GM19239 (cell line): ENCODE measurements at regions not wholly inside any gene's neighbourhood (a gene's known extent, or its start where the extent isn't known, plus 50 kb on each side); places are given as distances from the start of the nearest gene placed in this dataset.
"Not testable (repeated sequence)": the region's sequence is repeated elsewhere in the genome, so short reads cannot be mapped to it uniquely, and the experiment has no call there.

Experiments used
- DNase-seq: peaks from one replicate; pipeline ENCODE4 v3.0.0; 2011; ENCODE audit warnings: low spot score; ENCODE audit not compliant: insufficient read length
- FAIRE-seq: peaks from 2 replicates; lab custom pipeline; 2011; peaks lifted over from hg19 to GRCh38; lab: Jason Lieb, UNC

DNA sequence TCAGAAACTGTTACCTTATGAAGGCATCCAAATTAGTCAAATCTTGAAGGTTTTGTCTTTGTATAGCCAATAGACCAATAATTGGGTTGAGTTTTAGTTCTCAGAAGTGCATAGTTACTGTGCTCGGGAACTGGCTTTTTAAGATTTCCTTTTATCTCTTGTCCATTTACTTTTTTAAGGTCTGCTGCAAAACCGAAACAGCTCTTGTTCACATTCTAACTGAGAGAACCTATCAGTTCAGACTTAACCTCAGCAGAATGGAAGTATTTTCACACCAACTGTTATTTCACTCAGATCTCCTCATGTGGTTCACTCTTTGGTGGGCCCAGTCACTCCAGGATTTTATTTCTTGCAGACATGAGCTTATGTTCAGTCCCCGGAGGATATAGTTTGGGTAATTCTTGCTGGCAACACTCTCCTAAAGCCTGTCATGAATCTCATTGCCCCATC lies 55.5 kb downstream of the TPBG start:
- no peak for DNase-seq
- no peak for FAIRE-seq

DNA sequence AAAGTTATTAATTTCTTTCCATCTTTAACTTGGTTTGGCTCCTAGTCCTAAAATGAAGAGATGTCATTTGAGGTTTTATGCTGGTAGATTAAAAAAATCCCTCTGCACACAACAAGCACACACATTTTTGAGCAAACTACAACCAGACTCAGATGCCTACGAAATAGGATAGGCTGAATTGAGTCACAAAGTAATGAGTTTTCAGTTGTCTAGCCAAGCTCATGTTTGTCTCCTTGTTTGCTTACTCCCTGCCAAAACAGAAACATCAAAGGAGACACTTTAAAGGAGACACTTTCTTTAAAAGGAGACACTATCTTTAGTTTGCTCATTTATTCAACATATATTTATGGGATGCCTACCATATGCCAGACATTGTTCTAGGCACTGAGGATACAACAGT lies 56.2 kb downstream of the TPBG start:
- no peak for FAIRE-seq
- DNase-seq: no peak

DNA sequence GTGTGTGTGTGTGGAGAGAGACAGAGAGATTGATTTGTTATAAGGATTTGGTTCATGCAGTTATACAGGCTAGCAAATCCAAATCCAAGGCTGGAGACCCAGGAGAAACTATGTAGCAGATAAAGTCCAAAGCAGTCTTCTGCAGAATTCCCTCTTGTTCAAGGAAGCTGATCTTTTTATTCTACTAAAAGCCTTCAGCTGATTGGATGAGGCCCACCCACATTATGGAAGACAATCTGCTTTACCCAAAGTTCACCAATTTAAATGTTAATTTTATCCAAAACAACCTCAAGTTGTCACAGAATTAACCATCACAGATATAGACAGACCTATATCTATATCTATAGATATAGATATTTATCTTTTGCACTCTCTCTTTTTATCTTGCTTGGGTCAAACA lies 67.0 kb downstream of the TPBG start:
- DNase-seq: no peak
- FAIRE-seq: no peak

DNA sequence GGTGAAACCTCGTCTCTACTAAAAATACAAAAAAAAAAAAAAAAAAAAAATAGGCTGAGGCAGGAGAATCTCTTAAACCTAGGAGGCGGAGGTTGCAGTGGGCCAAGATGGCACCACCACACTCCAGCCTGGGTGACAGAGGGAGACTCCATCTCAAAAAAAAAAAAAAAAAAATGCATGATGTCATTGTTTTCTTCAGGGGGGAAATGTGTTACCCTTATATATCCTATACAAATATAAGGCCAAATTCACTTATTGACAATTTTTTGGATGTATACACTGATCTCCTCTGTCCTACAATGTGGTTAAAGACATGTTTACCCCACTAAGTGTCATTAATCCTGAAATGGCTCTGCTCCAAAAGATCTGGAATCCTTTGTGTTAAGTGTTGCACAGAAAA lies 73.1 kb downstream of the TPBG start:
- no peak for FAIRE-seq
- DNase-seq: no peak

DNA sequence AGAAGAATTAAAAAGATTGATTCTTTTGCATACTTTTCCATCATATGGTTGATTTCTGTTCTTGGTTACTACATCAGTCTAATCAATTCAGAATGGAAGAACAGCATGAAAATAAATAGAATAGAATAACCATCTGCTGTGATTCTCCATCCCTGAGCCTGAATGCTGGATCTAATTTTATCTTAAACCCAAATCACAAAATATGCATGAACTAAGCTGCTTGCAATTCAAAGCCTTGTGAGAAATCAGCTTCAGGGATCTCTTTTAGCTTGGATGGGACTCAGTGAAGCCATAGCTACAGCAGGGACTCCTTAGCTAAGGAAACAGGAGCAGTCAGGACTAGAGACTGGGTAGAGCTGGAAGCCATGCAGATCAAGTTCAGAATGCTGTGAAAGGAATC lies 74.1 kb downstream of the TPBG start:
- DNase-seq (no peak), FAIRE-seq (no peak)

DNA sequence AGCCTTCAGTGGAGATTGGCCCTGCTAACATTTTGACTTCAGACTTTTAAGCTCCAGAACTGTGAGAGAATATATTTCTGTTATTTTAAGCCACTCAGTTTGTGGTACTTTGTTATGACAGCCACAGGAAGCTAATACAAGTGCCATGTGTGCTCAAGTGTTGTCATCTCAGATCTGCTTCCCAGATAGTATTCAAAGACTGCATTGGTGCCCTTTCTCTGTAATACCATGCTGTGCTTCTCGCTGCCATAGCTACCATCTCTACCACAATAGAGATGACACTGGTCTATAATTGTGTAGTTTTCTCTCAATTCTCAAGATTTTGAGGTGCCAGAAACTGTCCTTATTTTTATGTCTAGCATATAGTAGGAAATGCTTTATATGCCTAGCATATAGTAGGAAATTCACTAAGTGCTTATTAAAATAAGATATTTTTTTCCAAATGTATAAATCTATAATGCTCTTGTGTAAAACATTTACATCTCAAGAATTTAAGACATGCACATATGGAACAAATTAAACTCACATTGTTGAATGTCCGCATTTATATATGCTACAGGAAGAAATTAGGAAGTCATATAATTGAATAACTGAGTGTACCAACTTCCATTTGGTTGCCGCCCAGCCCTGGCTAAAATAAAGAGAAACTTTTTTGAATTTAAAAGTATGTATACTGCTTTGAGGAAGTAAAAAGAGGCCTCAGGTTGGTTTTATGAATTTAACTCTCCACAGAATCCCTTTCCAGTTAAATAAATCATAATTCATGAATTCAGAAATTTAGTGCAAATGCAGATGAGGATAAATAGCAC lies 77.6 kb downstream of the TPBG start:
- DNase-seq (no peak), FAIRE-seq (no peak)

DNA sequence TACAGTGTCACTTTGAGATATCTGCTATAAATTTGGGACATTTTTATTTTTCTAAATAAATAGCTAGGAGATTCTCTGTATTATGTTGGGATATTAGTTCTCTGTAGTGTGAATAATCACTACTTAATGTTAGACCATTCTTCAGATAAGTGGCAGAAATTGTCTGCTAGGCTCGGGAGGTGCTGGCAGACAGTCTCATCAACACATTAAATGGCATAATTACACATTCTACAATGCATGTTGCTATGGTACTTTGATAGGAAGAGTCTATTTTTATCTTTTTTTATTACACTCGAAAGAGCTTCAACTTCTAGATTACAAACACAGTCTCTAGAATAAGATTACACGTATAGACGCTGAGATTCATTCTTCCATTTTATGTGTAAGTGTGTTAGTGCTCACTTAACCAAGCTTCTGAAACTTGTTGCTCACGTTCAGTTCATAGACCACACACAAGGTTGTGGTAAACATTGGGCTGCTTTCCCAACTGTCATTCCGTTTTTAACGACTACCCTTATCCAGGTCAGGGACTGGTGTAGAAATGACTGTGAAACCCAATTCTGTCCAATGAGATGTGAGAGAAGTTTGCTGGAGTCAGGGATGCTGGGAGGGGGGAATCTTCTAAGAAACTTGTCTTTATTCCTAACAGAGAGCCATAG lies 78.6 kb downstream of the TPBG start:
- FAIRE-seq (no peak), DNase-seq (no peak)

DNA sequence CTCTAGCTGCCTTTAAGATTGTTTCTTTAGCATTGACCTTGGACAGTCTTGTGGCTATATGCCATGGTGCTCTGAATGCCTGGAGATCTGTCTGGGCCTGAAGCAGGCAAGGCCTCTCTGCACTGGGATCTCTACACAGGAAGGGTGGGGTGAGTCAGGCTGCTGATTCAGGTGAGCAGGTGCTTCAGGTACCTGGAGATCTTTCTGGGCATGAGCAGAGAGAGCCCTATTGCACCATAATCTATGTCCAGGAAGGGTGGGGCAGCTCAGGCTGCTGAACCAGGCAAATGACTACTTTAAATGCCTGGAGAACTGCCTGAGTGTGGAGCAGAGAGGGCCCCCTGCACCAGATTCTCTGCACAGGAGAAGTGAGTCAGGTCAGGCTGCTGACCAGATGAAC lies 94.5 kb downstream of the TPBG start:
- FAIRE-seq: no peak
- DNase-seq: no peak

DNA sequence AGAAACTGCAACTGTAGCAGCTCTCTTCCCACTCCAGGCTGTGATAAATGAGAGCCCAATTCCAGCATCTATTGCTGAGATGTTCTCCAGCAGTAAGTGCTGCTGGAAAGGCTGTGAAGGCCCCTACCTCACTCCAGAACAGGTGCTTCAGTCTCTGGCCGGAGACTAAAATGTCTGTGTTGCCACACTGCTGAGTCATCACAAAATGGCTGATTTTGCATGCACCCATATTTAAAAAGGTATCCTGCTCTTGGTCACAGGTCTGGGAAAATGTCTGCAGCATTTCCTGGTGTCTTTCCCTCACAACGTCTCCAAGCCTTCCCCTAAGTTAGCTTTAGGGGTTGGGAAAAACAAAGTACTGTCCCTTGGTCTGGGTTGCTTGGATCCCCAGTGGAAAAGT lies 95.1 kb downstream of the TPBG start:
- FAIRE-seq: no peak

DNA sequence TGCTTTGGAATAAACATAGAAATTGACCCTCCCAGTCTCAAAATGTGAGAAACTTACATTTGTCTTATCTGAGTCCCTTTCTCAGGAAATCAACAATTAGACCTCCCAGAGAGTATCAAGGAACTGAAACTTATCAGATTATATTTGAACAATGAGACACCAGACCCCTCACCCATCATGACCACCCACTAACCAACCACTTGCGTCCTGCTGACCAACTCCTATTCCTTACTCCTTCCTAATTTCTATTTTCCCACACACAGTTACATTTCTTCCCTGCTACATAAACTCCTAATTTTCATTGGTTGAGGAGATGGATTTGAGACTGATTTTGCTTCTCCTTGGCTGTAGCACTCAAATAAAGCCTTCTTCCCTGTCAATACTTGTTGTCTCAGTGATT lies 97.9 kb downstream of the TPBG start:
- DNase-seq (no peak), FAIRE-seq (no peak)

More for the DNA sequence above, 95.1 kb downstream of the TPBG start:
- no peak for DNase-seq

DNA sequence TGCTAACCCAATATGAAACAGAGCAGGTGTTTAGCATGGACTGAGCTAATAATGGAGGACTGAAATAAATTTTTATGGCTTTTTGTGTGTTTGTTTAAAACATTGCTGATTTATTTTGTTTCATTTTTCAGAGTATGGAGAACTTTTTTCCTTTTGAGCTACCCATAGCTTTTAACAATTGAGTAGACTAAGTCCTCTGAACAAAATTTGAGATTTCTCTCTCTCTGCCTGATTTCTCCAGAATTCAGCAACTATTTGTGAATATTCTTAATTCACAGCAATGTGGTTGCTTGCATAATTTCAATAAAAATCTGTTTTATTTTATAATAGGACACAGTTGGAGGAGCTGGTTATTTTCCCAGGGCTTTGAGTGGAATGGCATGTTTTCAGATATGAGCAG lies 103.7 kb downstream of the TPBG start:
- FAIRE-seq (no peak), DNase-seq (no peak)

DNA sequence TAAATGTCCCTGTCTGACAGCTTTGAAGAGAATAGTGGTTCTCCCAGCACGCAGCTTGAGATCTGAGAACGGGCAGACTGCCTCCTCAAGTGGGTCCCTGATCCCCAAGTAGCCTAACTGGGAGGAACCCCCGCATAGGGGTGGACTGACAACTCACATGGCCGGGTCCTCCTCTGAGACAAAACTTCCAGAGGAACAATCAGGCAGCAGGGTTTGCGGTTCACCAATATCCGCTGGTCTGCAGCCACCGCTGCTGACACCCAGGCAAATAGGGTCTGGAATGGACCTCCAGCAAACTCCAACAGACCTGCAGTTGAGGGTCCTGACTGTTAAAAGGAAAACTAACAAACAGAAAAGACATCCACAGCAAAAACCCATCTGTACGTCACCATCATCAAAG lies 106.5 kb downstream of the TPBG start:
- DNase-seq, FAIRE-seq: not testable (repeated sequence)

DNA sequence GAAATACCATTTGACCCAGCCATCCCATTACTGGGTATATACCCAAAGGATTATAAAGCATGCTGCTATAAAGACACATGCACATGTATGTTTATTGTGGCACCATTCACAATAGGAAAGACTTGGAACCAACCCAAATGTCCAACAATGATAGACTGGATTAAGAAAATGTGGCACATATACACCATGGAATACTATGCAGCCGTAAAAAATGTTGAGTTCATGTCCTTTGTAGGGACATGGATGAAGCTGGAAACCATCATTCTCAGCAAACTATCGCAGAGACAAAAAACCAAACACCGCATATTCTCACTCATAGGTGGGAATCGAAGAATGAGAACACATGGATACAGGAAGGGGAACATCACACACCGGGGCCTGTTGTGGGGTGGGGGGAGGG lies 111.5 kb downstream of the TPBG start:
- not testable (repeated sequence) for FAIRE-seq, DNase-seq

DNA sequence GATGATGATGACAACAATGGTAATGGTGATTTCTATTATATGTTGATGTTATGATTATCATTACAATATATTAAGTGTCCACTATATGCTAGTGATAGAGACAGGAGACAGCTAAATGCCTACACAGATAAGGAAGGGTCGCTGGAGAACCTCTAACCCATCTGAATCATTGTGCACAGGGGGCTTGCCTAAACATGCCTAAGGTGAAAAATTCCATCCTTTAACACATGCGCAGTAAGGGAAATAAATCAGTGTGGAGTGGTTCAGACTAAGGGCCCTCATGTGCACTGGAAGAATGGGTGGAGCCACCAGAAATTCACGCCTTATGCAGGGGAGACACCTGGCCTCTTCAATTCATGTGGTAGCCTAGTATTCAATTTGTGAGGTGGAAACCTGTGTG lies 120.4 kb downstream of the TPBG start:
- DNase-seq (no peak), FAIRE-seq (no peak)

DNA sequence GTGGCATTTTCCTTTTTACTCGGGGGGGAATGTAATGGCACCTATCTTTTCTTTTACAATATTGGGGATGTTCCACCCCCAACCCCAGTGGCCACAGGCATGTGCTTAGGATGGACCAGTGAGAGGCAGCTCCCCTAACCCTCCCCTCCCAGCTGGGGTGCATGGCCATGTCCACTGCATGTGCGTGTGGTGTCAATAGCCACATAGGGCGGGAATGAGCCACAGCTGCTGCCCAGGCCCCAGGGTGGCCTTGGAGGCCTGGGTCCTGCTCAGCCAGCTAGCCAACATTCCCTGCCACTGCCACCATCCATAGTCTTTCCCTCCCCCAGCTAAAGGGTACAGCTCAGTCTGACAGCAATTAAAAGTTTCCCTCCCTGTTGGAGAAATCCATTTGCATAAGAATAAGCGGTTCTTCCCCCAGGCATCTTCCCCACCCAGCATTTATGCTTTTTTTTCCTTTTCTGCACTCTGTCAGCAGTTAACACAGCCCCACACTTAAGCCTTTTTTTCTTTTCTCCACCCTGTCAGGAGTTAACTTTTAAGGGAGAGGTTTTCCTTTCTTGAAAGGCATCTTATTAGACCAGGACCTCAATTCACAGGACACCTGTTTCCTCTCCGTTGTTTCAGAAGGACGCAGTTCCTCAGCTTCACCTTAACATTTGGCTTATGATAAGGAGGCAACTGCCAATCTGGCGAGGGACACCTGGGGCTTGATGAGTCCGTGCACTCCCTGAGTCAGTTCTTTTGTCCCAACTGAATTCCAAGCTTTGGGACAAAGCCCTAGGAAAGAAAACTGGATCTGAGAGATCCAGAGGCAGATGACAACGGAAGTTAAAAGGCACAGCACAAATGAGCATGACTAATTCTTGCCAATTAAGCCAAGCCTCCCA lies 121.4 kb downstream of the TPBG start:
- DNase-seq: no peak
- FAIRE-seq: no peak

DNA sequence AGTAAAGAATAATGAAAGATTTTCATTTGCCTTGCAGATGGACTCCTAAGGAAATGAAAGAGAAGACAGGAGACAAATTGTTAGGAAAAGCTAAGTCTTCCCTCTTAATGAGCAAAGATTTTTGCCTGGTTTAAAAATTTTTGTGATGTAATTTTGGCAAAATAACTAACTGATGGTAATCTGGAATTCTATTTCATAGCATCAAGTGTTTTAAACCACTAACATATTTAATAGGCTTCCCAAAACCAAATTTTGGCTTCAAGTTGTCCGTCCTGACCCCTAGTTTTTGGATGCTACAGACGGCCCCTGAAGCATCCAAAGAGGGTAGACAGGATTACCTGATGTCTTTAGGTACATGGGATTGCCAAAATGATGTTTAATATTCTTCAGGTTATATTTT lies 124.3 kb downstream of the TPBG start:
- DNase-seq (no peak), FAIRE-seq (no peak)

DNA sequence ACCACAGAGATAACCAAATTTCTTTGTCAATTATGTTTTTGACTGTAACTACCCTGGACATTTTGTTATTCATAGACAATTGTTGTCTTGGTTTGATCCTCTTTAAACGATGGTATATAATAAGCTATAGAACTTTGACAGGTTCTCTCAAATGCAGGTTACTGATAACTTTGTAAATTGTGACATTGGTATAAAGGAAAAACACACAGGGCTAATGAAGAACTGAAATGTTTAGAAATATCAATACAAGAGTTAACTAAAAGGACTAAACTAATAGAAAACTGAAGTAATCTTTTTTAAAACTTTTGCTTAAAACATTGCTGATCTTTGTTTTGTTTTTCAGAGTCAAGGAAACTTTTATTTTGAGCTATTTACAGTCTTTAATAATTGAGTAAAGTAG lies 124.8 kb downstream of the TPBG start:
- DNase-seq (no peak), FAIRE-seq (no peak)

DNA sequence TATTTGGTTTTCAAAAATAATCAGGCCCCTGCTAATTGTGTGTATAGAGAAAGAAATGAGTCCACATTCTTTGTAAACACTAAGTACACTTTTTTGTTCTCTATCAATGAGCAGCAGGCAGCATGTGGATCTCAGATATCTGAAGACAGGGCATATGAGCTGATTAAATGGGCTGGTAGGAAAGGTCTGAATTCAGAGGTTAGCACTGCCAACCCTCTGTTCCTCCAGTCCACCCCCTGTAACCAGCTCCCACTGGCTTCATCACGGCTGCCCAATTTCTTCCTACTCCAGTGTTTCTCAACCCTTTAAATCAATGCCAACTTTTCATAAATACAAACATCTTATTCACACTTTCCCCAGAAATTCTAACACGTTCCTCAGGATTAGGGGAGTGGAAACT lies 128.5 kb downstream of the TPBG start:
- DNase-seq (no peak), FAIRE-seq (no peak)

DNA sequence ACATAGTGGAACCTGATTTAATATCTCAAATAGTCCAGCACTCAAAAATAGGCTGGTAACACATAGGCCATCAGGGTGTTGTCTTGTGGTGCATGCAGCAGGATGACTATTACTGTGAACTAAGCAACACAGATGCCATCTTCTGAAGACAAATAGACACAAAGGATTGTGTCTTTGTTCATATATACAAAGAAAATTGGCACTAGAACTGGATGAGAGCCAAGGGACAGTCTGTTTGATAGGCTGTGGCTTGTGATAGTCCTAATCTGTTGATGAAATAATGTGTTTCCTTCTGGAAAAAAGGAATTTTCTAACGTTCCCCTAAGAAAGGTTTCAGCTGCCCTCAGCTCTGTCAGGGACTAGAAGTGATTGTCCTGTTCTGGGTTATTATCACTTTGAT lies 129.8 kb downstream of the TPBG start:
- no peak for DNase-seq
- no peak for FAIRE-seq

DNA sequence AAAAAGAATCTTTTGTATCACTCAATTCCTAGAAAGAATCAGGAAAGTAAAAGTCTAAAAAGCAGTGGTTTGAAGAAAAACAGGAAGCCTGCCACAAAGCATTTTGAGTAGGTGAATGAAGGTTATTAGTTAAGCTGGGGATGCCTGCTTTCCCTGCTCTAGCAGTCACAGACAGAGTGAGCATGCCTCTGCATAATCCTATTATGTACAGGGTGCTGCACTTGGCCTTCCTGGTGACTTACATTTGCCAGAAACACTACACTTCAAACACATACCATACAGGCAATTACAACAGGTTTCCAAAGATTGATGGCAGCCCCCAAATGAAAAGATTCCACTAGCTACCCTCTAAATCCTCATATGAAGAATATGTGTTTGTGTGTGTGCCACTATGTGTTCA lies 130.8 kb downstream of the TPBG start:
- DNase-seq: no peak
- no peak for FAIRE-seq

DNA sequence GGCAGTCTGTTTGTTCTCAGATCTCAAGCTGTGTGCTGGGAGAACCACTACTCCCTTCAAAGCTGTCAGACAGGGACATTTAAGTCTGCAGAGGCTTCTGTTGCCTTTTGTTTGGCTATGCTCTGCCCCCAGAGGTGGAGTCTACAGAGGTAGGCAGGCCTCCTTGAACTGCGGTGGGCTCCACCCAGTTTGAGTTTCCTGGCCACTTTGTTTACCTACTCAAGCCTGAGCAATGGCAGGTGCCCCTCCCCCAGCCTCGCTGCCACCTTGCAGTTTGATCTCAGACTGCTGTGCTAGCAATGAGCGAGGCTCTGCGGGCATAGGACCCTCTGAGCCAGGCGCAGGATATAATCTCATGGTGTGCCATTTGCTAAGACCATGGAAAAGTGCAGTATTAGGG lies 138.3 kb downstream of the TPBG start:
- not testable (repeated sequence) for FAIRE-seq

More for the DNA sequence above, 138.3 kb downstream of the TPBG start:
- not testable (repeated sequence) for DNase-seq
